Caki2 (cell line): ENCODE measurements at regions not wholly inside any gene's neighbourhood (a gene's known extent, or its start where the extent isn't known, plus 50 kb on each side); places are given as distances from the start of the nearest gene placed in this dataset.

ENCODE experiments used
- DNase-seq: peaks from one replicate; pipeline ENCODE4 v3.0.0-alpha.2; 2015; ENCODE audit warnings: low read depth
- in situ Hi-C: cut with HindIII; loops from 2 replicates; pipeline ENCODE4 v1.10.0; 2016; ENCODE audit warnings: low sequenced_read_pairs, low pct_unique_long_range_greater_than_20kb, mixed read lengths

DNA sequence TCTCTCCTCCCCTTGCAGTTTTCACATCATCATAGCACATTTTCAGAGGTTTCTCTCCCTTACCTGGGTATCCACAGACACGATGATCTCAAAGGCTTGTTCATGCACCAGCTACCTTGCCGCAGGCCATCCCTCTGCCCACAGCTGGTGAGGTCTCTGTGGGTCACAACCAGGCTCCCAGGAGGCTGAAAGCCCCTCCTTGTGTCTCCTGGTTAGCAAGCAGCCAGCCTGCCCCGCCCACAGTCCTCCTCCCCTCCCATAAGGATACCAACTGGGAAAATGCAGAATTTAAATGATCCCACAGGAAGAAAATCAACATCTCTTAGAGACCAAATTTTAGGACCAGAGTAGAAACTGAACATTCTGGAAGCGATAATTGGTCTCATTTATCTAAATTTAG is 213.5 kb upstream of the PPP2R3A start:
- no peak for DNase-seq
- in situ Hi-C loops, result no loop called here

DNA sequence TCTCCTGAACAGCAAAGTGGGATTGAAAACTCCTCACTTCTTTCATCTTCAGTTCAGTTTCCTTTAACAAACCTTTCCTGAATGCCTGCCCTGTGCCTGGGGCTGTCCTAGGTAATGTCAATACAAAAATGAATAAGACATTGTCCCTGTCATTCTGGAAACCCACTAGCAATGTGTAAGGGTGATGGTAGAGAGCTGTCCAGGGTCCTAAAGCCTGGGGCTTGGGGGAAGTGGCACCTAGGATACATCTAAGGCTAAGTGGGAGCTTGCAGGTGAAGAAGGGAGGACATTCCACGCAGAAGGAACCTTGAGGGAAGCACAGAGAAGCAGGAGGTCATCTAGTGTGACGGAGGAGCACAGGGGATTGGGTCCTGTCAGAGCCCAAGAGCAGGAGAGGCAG is 212.7 kb upstream of the PPP2R3A start:
- in situ Hi-C loops, result no loop called here
- DNase-seq, result no peak

DNA sequence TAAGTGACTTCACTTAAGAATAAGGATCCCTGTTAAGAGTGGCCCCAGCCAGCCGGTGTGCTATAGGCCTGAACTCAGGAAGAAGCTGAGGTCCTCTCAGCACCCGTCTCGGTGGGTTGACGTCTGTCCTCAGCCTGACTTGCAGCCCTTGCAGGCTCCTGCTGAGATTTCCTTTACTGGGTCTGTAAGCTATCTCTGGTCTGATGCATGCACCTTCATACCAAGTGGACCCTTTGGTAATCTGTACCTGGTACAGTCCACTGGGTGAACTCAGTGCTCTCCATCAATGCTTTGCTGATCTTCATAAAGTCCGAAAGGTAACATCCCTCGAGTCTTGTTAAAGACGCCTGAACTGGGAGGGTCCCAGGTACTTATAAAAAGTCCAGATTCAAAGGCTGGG is 212.0 kb upstream of the PPP2R3A start:
- in situ Hi-C loops, result no loop called here
- no peak for DNase-seq

DNA sequence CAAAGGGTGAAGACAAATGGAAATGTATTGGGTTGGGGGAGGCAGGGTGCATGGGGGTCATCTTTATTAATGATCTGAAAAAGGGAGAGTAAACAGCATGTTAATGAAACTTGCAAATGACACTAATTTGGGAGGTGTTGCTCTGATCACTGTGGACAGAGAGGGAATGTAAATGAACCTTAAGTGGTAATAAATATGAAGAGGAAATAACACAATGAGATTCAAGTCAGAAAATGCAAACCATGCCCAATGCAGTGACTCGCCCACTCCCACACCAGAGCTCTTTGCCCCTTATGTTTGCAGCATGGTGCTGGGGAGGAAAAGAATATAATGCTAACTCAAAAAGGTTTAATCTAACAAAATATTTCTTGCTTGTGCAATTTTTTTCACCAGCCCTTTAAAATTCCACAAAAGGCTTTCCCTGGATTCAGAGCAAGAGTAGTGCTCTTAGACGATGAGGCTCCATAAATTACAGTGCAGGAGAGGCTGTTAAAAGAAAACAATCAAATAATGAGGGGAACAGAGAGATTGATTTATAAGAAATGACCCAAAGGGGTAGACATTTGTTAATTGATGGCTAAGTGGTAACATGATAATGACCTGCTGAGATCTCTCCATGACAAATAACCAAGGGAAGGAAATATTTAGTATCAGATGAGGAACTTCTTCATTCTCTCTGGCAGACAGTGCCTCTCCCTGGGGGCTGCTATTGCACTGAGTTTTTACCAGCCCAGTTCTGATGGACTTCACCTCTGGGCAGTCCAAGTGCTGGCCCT is 210.0 kb upstream of the PPP2R3A start:
- DNase-seq, result no peak

DNA sequence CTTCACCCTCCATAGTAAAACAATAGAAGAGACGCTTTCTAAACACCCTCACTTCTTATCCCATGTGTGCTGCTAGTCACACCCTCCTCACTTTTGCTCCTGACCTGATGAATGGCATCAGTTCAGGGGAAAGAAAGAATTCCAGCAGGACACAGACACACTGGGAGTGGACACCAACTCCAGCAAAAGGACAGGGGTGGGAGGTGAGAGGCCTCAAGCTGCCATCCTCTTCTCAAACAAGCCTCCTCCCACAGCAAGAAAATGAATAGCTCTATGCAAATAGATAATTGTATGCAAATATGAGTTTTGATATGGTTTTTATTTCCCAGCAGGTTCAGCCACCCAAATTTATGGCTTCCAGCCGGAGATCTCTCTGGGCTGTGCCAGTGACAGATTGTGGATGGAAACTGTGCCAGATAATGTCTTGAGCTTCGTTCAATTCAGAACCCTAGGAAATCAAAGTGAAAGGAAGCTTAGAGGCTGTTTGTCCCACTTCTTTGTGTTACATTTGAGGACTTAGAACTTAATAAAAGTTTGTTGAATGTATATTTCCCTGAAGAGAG is 209.3 kb upstream of the PPP2R3A start:
- in situ Hi-C loops, result no loop called here
- DNase-seq, result no peak

More for the DNA sequence above, 210.0 kb upstream of the PPP2R3A start:
- in situ Hi-C loops, result no loop called here

DNA sequence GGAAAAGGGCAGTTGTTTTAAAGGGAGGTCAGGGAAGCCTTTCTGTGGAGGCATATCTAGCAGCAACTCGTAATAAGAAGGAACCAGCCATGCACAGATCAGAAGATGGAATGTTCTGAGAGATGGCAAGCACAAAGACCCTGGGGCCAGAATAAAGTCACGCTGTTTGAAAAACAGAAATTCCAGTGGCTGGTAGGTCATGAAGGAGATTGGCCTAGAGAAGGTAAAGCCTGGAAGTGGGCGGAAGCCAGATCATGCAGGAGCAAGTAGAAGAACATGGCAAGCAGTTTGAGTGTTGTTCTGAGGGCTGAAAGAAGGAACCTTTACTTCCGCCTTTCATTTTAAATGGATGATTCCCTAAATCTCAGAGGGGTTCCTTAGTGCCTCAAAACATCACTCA is 208.1 kb upstream of the PPP2R3A start:
- in situ Hi-C loops, result no loop called here
- DNase-seq, result no peak

DNA sequence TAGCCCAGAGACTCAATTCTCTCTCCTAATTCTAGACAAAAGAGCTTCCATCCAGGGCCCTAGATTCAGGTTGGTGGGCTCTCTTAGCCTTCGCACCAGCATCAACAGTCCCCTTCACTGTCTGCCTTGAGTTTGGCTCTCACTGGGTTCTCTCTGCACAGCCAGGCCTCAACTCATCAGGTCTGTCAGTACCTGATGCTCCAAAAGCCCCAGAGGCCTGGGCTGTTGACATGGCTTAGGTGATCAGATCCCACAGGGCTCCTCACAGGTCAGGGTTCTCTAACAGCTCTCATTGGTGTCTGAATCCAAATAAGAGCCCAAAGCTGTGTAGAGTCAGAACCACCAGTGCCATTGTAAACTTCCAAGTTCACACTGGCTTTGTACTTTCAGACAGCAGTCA is 206.6 kb upstream of the PPP2R3A start:
- no peak for DNase-seq
- in situ Hi-C loops, result no loop called here

DNA sequence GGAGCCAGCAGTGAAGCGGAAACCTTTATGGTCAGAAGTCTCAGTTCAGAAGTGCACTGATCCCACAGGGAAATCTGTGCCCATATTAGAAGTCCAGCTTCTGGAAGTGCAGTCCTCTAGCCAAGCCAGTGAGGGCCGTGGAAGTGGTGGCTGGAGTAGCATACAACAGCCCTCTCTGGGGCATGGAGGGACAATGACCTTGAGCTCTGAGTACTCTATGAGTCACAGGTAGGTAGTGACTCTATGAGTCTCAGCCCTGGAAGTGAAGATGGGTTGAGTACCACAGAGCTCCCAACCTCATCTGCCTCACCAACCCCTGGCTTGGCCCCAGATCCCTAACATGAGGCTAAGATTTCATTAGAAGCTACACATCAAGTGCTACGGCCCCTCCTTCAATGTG is 205.9 kb upstream of the PPP2R3A start:
- DNase-seq, result no peak
- in situ Hi-C loops, result no loop called here

DNA sequence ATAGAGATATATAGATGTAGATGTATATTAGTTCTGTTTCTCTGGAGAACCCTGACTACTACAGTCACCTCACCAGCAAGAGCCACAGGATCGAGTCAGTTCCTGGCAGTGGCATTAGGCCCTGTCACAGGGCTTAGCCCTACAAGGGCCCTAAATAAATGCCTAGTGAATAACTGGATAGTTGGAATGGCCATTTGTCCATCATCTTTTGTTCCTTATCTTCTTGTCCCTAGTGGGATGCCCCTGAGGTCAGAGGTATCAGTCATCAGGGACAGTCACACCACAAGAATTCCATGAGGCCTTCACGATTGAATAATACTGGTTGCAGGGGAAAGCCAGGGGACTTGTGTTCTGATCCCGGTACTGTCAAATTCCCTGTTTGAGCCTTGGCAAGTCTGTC is 204.9 kb upstream of the PPP2R3A start:
- in situ Hi-C loops, result no loop called here
- no peak for DNase-seq

DNA sequence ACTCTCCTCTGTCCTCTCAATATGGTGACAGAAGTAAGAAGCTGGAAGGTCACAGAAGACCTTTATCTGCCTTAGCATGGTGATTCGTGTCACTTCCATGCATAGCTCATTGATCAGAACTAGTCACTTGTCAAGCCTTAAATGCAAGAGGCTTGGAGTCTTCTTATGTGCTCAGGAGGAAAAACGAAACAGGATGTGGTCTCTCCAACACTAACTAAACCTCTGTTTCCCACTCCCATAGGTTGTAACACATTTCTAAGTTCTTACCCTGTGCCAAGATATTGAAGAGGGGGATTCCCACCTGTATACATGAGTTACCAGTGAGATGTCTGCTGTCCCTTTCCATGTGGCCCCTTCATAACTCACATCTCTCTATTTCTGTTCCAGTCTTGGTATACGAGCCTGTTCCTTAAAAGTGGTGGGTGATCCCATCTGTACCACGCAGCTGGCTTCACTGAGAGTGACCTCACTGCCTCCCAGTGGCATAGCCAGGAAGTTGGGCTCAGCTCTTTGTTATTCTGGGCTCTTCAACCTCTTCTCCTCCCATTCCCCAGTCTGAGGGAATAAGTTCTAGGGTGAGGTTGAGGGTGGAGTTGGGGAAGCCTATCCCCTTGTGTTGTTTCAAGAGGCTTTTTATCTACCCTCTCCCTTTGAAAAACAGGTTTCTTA is 203.2 kb upstream of the PPP2R3A start:
- in situ Hi-C loops, result no loop called here
- DNase-seq, result no peak

DNA sequence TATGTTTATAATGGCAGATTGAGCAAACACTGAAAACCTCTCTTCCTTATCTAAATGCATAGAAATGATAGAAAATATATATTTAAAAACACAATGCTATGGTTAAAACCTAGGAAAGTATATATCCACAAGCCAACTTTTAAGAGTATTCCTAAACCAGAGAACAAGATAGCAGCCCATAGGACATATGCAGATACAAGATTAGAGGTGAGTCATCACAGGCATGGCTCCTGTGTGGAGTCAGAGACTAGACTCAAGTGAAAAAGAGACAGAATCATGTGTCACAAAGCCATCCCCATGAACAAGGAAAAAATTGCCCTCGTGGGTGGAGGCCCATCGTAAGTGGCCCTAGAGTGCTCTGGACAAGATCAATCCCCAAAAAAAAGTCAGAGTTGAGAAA is 199.4 kb upstream of the PPP2R3A start:
- in situ Hi-C loops, result no loop called here
- no peak for DNase-seq

DNA sequence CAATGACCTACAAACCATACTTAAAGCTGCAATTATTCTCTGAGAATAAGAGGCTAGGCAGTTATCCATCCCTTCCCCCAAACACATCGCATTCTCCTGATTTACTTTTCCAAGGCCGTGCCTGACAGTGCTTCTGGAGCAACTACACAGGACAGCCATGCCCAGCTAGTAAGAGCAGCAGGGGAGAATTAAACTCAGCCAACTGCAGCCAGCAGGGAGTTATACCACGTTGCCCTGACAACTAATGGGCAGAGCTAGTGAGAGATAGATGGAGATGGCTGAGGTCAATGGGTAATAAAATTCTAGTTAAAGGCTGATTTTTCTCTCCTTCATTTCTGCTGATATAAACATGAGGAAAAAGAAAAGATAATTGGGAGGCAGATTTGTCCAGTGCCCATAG is 193.8 kb upstream of the PPP2R3A start:
- DNase-seq, result no peak
- in situ Hi-C loops, result no loop called here

DNA sequence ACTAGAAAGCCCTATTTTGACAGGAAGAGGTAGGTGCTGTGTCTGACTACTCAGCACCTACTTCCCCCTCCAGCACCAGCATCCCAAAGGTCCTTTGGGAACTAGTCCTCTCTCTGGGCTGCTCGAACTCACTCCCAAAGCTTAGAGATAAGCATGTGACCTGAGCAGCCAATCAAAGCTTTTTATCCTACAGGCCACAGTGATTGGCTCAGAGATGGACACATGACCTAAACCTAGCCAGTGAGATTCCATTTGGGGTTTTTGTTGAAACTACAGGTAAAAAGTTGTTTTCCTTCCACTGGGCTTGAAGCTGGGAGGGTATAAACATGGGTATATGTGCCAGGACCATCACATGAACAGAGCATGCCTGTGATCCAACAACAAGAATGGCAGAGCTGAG is 186.5 kb upstream of the PPP2R3A start:
- DNase-seq, result no peak
- in situ Hi-C loops, result no loop called here

DNA sequence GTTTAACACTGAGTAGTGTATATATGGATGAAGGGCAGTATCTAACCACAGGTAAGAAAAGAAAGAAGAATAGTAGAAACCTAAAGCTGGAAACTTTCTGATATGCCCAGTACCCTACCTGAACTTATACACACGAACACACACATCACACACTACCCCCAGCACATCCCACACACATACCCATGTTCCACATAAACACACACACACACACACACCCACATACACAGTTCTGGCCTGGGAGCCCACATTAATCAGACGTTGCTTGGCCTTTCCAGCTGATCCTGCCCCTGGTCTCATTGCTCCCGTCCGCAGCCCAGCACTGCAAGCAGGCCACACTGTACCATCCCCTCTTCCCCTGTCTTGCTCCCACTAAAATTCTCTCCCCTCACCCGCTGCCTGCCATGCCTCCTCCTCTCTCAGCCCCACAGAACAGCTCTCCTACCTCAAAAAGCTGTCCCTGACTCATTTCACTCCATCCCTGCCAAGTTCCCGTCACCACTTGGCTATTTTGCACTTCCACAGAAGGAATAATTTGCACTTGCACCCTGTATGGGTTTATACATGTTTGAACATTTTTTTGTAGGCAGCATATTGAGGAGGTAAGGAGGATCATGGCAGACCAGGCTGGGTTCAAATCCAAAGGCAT is 185.8 kb upstream of the PPP2R3A start:
- no peak for DNase-seq
- in situ Hi-C loops, result no loop called here

DNA sequence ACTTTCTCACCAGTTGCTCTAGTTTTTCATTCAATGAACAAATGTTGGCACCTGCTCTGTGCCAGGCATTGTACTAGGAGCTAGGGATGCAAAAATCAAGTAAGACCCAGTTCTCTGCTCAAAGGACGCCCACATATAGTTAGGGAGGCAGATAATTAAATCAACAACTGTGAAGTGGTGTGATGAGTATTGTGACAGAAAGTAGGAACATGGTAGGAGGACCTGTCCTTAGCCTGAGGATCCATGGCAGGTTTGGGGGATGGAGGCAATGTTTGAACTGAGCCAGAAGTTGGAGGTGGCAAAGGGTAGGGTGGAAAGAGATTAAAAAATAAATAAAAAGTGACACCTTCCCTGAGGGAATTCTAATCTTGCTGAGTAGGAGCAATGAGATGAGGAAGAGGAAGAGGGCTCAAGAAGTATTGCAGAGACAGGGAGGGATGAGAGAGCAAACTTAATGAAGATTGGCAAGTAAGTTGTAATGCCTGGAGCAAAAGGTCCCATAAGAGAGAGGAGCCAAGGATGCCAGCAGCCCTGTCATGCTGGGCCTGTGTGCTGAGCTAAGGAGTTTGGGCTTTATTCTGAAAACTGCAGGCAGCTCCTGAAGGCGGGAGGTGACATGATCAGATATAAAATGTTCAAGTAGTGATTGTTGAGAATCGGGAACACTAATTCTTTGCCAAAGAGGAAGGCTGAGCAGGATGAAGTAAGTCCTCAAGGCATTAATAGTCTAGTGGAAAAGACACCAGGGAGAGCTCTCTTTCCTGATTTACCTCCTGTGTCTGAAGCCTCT is 184.3 kb upstream of the PPP2R3A start:
- in situ Hi-C loops, result no loop called here
- no peak for DNase-seq

DNA sequence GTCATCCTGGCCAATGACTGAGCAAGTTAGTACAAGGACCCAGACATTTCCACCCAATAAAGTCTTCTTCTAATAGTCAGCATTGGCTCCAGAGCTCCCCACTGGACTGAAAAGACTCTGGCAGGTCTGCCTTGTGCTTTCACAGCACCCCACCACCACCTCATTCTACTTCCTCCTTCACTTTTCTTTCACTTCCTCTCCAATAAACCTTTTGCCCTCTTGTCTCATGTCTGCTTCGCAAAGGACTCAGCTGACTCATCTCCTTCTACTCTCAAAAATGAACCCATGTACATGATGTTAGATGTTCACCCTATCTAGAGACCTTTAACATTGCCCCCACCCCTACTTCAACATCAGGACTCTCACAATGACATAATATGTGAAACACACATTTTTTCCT is 181.0 kb upstream of the PPP2R3A start:
- DNase-seq, result no peak

DNA sequence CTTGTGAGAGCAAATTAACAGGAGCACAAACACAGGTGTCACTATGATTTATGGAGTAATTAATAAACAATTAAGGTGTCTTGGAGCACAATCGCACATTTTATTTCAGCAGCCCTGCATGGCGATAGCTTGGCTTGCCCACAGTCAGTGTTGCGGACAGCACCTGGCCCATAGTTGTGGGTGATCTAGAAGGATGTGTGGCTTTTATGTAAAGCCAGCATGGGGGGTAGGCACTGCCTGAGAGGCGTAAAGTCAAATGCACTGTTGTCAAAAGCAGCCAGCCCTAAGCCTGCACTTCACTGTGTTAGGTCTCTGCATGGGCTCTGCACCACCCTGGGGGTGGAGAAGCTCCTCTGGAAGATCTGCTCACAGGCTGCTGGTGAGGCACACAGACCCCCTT is 177.4 kb upstream of the PPP2R3A start:
- in situ Hi-C loops, result no loop called here
- no peak for DNase-seq

More for the DNA sequence above, 181.0 kb upstream of the PPP2R3A start:
- in situ Hi-C loops, result no loop called here

DNA sequence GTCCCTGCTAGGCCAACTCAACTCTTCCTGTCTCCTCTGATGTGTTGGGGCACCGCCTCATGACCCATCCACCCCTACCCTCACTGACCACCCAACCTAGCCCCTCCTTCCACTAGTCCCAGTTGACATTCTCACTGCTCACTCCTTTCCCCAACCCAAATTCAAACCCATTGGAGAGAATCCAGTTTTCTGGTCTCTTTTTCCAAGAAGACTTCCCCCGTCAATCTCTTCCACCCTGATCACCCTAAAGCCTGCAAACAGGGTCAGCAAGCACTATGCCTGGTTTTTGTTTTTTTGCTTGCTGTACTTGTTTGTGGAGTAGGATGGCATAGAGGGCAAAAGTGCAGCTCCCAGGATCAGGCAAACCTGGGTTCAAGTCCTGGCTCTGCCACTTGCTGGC is 176.6 kb upstream of the PPP2R3A start:
- in situ Hi-C loops, result no loop called here
- DNase-seq, result no peak

DNA sequence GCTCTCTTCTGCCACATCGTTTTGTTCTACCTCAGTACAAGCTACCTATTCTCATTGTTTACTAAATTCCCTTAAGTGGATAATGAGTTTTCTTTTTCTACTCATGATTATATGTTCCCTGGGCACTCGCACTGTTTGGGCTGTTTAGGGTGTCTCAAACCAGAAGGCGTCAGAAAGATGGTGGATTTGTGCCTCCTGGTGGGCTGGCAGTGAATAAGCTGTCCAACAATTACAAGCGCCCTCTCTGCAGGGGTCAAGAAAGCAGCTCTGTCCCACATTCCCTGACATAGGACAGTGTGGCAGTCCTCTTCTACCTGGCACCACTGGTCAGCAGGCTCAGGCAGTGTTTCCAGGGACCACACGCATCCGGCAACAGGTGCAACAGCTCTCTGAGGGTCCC is 173.4 kb upstream of the PPP2R3A start:
- in situ Hi-C loops, result no loop called here
- no peak for DNase-seq
